NB4 (cell line): ENCODE measurements at regions not wholly inside any gene's neighbourhood (a gene's known extent, or its start where the extent isn't known, plus 50 kb on each side); places are given as distances from the start of the nearest gene placed in this dataset.

Source experiments
- DNase-seq: peaks from one replicate; pipeline ENCODE4 v3.0.0; 2010; ENCODE audit warnings: low read depth
- H3K4me3 ChIP-seq: one replicate; pipeline ENCODE4 v1.5.1; 2011; ENCODE audit warnings: mild to moderate bottlenecking, low read depth, low read length, moderate library complexity
- CTCF ChIP-seq: IDR thresholded peaks from one replicate; pipeline ENCODE4 v1.5.1; 2012; ENCODE audit warnings: low read depth, low read length
- MAX ChIP-seq: IDR thresholded peaks from 2 replicates; pipeline ENCODE4 v1.6.1; 2011; ENCODE audit warnings: low read depth, low read length
- MYC ChIP-seq: IDR thresholded peaks from 2 replicates; pipeline ENCODE4 v1.6.1; 2011; ENCODE audit warnings: low read depth, low read length
- POLR2A ChIP-seq: IDR thresholded peaks from 2 replicates; pipeline ENCODE4 v1.6.1; 2011; ENCODE audit warnings: mild to moderate bottlenecking; ENCODE audit not compliant: insufficient read length; ENCODE audit errors: extremely low read depth

- TF ChIP-seq CTCF (no peak), MAX (no peak), MYC (no peak), POLR2A (no peak)
- DNase-seq, result peak; percentile 60
- H3K4me3 ChIP-seq, result no peak overlapping the region
These were observed 62.8 kb downstream of the FAM9B start for GRCh38 chrX:8971116-8971515.

GRCh38 chrX:8969378-8969777, 64.5 kb downstream of the FAM9B start:
- TF ChIP-seq CTCF (no peak), MAX (no peak), MYC (no peak), POLR2A (no peak)
- no peak for DNase-seq
- no peak overlapping the region for H3K4me3 ChIP-seq

GRCh38 chrX:8967461-8967860, 66.5 kb downstream of the FAM9B start:
- no peak overlapping the region for H3K4me3 ChIP-seq
- DNase-seq, result no peak
- TF ChIP-seq MYC (no peak), POLR2A (no peak), CTCF (no peak), MAX (no peak)

- no peak for TF ChIP-seq MYC
- TF ChIP-seq CTCF, result no peak
- TF ChIP-seq POLR2A, result no peak
- TF ChIP-seq MAX, result no peak
- DNase-seq, result peak; percentile 33
These were observed 72.9 kb downstream of the FAM9B start for GRCh38 chrX:8960957-8961468.

GRCh38 chrX:8955511-8955910, 78.4 kb downstream of the FAM9B start:
- no peak overlapping the region for H3K4me3 ChIP-seq
- no peak for DNase-seq
- TF ChIP-seq POLR2A, result no peak

More at GRCh38 chrX:8960957-8961468, 72.9 kb downstream of the FAM9B start:
- H3K4me3 ChIP-seq, result no peak overlapping the region

GRCh38 chrX:8946563-8946962, 87.4 kb downstream of the FAM9B start:
- H3K4me3 ChIP-seq, result no peak overlapping the region
- DNase-seq, result no peak
- TF ChIP-seq MAX, result no peak
- no peak for TF ChIP-seq POLR2A
- TF ChIP-seq CTCF, result no peak
- TF ChIP-seq MYC, result no peak
